ENCODE measurements at regions not wholly inside any gene's neighbourhood (a gene's known extent, or its start where the extent isn't known, plus 50 kb on each side); places are given as distances from the start of the nearest gene placed in this dataset.

DNA sequence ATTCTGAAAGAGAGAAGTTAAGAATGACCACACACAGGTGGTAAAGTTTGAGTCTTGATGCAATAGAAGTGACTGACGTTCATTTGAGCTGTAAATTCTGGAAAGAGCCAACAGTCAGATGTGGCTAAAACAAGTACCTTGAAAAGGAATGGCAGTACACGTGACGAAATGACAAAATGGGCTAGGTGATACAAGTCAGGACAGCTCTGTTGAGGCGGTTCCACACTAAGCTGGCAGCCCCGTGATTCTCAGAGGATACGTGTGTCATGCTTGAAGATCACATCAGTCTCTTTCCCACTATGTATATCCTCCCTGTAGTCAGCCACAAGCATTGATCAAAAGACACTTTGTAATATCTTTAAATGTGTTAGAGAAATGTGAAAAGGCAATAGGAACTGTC, 881.3 kb upstream of the ADGRL2 start:
- TF ChIP-seq, protein P1, sequence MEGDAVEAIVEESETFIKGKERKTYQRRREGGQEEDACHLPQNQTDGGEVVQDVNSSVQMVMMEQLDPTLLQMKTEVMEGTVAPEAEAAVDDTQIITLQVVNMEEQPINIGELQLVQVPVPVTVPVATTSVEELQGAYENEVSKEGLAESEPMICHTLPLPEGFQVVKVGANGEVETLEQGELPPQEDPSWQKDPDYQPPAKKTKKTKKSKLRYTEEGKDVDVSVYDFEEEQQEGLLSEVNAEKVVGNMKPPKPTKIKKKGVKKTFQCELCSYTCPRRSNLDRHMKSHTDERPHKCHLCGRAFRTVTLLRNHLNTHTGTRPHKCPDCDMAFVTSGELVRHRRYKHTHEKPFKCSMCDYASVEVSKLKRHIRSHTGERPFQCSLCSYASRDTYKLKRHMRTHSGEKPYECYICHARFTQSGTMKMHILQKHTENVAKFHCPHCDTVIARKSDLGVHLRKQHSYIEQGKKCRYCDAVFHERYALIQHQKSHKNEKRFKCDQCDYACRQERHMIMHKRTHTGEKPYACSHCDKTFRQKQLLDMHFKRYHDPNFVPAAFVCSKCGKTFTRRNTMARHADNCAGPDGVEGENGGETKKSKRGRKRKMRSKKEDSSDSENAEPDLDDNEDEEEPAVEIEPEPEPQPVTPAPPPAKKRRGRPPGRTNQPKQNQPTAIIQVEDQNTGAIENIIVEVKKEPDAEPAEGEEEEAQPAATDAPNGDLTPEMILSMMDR (conservative IDR thresholded peaks at IDR 0.05) = no peak
- peaks cover 10% of the 10 kb centered on the region for H3K9me3 Mint-ChIP-seq
- H3K27me3 Mint-ChIP-seq (ENCODE audit: low read depth) = no peaks in the 10 kb centered on the region
- peaks cover 4% of the 10 kb centered on the region for H3K36me3 Mint-ChIP-seq (ENCODE audit: low read depth)
- no peak for DNase-seq (ENCODE audit: low read depth, low spot score)
- H3K4me1 Mint-ChIP-seq = peaks cover 39% of the 10 kb centered on the region
- H3K27ac Mint-ChIP-seq (ENCODE audit: unreplicated experiment) = no peak overlapping the region
- no peak overlapping the region for H3K4me3 Mint-ChIP-seq

DNA sequence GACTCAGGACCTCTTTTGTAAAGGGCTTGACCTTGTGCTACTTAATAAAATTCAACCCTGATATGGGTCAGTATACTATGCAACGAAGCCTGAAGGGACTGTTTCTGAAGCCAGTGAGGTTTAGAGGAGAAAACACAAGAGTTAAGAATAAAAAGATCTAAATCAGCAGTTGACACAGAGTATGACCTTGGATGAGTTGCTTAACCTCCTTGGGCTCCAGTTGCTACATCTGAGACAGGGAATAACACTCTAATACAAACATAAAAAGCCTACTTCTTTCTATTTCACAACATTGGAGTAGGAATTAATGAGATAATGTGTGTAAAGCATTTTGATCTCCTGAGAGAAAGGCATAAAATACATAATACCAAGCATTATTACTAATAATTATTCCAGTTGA, 882.4 kb upstream of the ADGRL2 start:
- H3K9me3 Mint-ChIP-seq = peaks cover 10% of the 10 kb centered on the region
- peak overlapping the region; percentile 10 for H3K27ac Mint-ChIP-seq (ENCODE audit: unreplicated experiment)
- TF ChIP-seq, protein P1 (conservative IDR thresholded peaks at IDR 0.05) = no peak
- H3K36me3 Mint-ChIP-seq (ENCODE audit: low read depth) = peaks cover 7% of the 10 kb centered on the region
- H3K4me3 Mint-ChIP-seq = no peak overlapping the region
- no peaks in the 10 kb centered on the region for H3K27me3 Mint-ChIP-seq (ENCODE audit: low read depth)
- DNase-seq (ENCODE audit: low read depth, low spot score) = no peak
- peaks cover 38% of the 10 kb centered on the region for H3K4me1 Mint-ChIP-seq

DNA sequence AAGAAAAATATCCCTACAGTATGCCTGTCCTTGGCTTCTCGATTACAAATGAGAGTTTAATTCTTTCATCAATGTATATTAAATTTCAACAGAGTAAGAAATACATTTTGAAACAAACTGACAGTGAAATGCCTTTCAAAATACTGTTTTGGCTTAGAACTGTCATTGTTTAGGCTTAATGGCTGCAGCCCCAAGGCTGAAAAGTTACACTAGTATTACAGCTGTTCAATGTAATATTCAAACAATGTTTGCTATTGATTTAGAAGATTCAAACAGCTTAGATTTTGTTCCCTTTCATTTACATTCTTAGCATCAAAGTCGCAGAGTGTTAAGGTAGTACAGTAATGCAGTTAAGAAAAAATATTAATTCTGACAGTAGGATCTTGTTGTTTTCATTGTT, 882.9 kb upstream of the ADGRL2 start:
- TF ChIP-seq, protein P1 (conservative IDR thresholded peaks at IDR 0.05) = no peak
- no peak for DNase-seq (ENCODE audit: low read depth, low spot score)
- Mint-ChIP-seq H3K27ac (ENCODE audit: unreplicated experiment) (peak overlapping the region; percentile 23), H3K4me1 (peaks cover 35% of the 10 kb centered on the region), H3K27me3 (ENCODE audit: low read depth) (no peaks in the 10 kb centered on the region), H3K9me3 (peaks cover 7% of the 10 kb centered on the region), H3K36me3 (ENCODE audit: low read depth) (peaks cover 7% of the 10 kb centered on the region), H3K4me3 (peak overlapping the region; percentile 33)

DNA sequence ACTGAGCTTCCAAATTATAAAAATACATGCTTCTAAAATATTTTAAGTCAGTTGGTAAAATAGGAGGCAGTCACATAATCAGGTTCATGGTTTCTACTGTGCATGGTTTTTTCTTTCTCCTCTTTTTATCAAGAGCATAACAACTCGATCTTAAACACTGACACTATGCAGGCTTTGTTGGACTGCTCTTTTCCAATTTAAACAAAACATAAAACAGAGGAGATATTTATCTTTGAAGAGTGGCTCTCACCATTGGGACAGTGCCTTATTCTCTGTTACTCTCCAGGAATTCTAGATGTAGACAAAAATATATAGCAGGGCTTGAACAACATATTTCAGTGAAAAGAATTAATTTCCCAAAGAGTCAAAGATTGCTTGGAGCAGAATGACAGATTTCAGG, 883.5 kb upstream of the ADGRL2 start:
- no peak for DNase-seq (ENCODE audit: low read depth, low spot score)
- Mint-ChIP-seq H3K9me3 (peaks cover 6% of the 10 kb centered on the region), H3K27ac (ENCODE audit: unreplicated experiment) (peak overlapping the region; percentile 23), H3K4me1 (peaks cover 35% of the 10 kb centered on the region), H3K36me3 (ENCODE audit: low read depth) (peaks cover 7% of the 10 kb centered on the region), H3K4me3 (peak overlapping the region; percentile 33), H3K27me3 (ENCODE audit: low read depth) (no peaks in the 10 kb centered on the region)
- TF ChIP-seq, protein P1 (conservative IDR thresholded peaks at IDR 0.05) = no peak

DNA sequence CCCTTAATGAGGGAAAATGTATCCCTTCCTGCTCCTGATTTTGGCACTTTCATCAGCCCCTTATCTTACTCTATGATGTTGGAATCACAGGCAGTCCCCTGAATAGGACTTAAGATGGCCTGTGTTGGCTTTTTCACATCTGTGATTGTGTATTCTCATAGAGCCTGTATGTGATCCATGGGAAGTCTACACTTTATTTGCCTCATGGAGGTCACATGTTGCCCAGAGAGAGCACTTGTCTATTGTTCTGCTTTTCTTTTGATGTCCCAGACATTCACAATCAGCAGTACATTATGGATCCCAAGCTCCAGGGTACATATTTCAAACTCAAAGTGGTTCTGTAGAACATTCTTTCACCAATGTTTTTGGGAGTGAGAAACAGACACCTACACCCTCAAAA, 885.2 kb upstream of the ADGRL2 start:
- peaks cover 7% of the 10 kb centered on the region for H3K36me3 Mint-ChIP-seq (ENCODE audit: low read depth)
- H3K9me3 Mint-ChIP-seq = peaks cover 3% of the 10 kb centered on the region
- no peak overlapping the region for H3K4me3 Mint-ChIP-seq
- H3K27ac Mint-ChIP-seq (ENCODE audit: unreplicated experiment) = peak overlapping the region; percentile 54
- peaks cover 42% of the 10 kb centered on the region for H3K4me1 Mint-ChIP-seq
- TF ChIP-seq, protein P1 (conservative IDR thresholded peaks at IDR 0.05) = no peak
- H3K27me3 Mint-ChIP-seq (ENCODE audit: low read depth) = no peaks in the 10 kb centered on the region
- no peak for DNase-seq (ENCODE audit: low read depth, low spot score)

DNA sequence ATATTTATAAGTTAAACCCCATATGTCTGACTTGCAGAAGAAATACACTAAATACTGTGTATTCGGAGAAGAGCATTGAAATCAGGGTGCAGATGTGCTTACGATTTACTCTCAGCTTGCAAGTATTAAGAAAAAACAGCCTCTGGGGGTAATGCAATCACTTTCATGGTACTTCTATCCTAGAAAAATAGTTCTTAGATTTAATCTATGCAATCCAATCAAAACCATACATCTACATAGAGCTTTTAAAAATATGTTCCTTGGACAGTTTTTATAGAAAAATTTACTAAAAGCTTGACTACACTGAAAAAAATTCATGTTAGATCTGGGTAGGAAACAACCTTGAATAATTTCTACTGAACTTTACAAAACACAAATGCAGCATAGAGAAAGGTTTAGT, 890.3 kb upstream of the ADGRL2 start:
- TF ChIP-seq, protein P1 (conservative IDR thresholded peaks at IDR 0.05) = no peak
- no peak for DNase-seq (ENCODE audit: low read depth, low spot score)
- Mint-ChIP-seq H3K27me3 (ENCODE audit: low read depth) (no peaks in the 10 kb centered on the region), H3K4me3 (no peak overlapping the region), H3K9me3 (no peaks in the 10 kb centered on the region), H3K4me1 (peaks cover 38% of the 10 kb centered on the region), H3K27ac (ENCODE audit: unreplicated experiment) (no peak overlapping the region), H3K36me3 (ENCODE audit: low read depth) (peaks cover 4% of the 10 kb centered on the region)
